ENCODE measurements at regions not wholly inside any gene's neighbourhood (a gene's known extent, or its start where the extent isn't known, plus 50 kb on each side); places are given as distances from the start of the nearest gene placed in this dataset.
"Not testable (repeated sequence)": the region's sequence is repeated elsewhere in the genome, so short reads cannot be mapped to it uniquely, and the experiment has no call there.

GRCh38 chr18:8935346-8935745 is 167.2 kb upstream of the NDUFV2 start:
- TF ChIP-seq CTCF (tag by site-specific recombination; IDR thresholded peaks at IDR 0.05); ZNF501 (tag by site-specific recombination; IDR thresholded peaks at IDR 0.05); ZBTB1 (tag by site-specific recombination; IDR thresholded peaks at IDR 0.05); ZNF398 (tag by site-specific recombination; IDR thresholded peaks at IDR 0.05); ZNF549 (tag by site-specific recombination; IDR thresholded peaks at IDR 0.05); ATF2 (tag by site-specific recombination; IDR thresholded peaks at IDR 0.05; ENCODE audit: low read depth); ZNF138 (tag by site-specific recombination; IDR thresholded peaks at IDR 0.05; ENCODE audit: borderline replicate concordance); GLI4 (tag by site-specific recombination; IDR thresholded peaks at IDR 0.05); KLF1 (tag by site-specific recombination; IDR thresholded peaks at IDR 0.05); ZNF18 (tag by site-specific recombination; IDR thresholded peaks at IDR 0.05): not testable (repeated sequence)
